GM12872 (cell line): ENCODE measurements at regions not wholly inside any gene's neighbourhood (a gene's known extent, or its start where the extent isn't known, plus 50 kb on each side); places are given as distances from the start of the nearest gene placed in this dataset.

Experiments
- TF ChIP-seq, protein P1 (sequence below): IDR thresholded peaks from 3 replicates; pipeline ENCODE4 v1.5.1; 2011; ENCODE audit warnings: low read depth, mild to moderate bottlenecking, low read length, moderate library complexity; ENCODE audit not compliant: insufficient read depth

GRCh38 chr12:114911196-114911595, 227.2 kb upstream of the TBX3 start:
- TF ChIP-seq, protein P1, sequence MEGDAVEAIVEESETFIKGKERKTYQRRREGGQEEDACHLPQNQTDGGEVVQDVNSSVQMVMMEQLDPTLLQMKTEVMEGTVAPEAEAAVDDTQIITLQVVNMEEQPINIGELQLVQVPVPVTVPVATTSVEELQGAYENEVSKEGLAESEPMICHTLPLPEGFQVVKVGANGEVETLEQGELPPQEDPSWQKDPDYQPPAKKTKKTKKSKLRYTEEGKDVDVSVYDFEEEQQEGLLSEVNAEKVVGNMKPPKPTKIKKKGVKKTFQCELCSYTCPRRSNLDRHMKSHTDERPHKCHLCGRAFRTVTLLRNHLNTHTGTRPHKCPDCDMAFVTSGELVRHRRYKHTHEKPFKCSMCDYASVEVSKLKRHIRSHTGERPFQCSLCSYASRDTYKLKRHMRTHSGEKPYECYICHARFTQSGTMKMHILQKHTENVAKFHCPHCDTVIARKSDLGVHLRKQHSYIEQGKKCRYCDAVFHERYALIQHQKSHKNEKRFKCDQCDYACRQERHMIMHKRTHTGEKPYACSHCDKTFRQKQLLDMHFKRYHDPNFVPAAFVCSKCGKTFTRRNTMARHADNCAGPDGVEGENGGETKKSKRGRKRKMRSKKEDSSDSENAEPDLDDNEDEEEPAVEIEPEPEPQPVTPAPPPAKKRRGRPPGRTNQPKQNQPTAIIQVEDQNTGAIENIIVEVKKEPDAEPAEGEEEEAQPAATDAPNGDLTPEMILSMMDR = no peak

DNA sequence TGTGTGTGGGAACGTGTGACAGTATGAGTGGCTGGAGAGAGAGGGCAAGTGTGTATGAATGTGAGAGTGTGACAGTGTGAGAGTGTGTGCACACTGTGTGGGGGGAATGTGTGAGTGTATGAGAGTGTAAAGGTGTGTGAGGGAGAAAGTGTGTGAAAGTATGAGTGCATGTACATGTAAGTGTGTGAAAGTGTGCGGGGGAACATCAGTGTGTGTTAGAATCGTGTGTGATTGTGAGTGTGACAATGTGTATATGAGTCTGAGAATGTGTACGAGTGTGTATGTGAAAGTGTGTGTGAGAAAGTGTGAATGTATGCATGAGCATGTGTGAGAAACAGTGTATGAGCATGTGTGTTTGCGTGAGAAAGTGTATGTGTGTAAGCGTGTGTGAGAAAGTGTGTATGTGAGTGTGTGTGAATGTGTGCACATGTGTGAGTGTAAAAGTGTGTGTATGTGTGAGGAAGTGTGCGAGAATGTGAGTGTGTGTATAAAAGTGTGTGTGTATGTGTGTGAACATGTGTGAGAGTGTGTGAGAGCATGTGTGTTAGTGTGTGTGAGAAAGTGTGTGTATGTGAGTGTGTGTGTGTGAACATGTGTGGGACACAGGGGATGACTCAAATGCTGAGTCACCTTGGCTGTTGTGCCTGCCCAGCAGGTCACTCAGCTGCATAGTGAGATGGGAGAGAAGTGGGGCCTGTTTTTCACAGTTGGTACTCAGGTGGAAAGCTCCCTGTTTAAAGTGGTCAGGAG, 220.5 kb upstream of the TBX3 start:
- TF ChIP-seq, protein P1 = no peak

DNA sequence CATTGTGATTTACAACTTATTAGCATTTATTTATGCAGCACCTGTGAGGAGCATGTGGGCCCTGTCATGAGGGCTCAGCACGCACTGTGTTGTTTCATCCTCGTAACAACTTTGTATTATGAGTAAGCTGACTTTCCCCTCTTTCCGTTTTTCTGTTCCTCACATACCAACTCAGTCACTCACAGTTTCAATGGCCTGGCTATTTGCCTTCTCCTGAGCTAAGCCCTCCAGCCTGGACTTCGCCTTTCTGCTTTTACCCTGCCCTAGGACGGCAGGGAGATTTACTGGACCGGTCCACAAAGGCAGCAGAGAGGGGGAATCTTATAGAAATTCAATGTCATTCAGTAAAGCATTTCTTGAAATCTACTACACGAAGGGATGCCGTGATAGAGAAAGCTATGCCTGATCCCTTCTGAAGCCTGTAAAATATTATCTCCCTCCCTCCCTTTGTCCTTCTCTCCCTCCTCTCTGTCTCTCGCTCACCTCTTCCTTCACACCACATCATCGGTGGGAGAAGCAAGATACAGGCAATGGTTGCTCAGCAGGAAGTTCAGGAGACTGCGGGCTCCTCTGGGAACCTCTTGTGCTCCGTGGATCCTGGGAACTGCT, 219.2 kb upstream of the TBX3 start:
- TF ChIP-seq, protein P1 = no peak

DNA sequence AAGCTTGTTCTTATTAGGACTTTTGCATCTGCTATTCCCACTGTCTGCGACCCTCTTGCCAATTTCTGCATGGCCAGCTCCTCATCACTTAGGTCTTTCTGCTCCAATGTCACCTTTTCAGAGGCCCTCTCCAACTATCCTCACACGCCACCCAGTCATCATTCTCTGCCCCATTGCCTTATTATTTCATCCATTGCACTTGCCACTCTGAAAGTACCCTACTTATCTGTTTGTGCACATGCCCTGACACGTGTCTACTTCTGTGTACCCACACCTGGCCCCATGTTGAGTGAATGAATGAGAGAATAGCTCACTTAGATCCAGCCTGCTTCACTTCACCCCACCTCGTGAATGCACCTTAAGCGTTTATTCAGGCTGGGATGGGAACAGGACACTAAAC, 218.7 kb upstream of the TBX3 start:
- TF ChIP-seq, protein P1 = no peak

GRCh38 chr12:114901316-114901715, 217.3 kb upstream of the TBX3 start:
- TF ChIP-seq, protein P1 = no peak

DNA sequence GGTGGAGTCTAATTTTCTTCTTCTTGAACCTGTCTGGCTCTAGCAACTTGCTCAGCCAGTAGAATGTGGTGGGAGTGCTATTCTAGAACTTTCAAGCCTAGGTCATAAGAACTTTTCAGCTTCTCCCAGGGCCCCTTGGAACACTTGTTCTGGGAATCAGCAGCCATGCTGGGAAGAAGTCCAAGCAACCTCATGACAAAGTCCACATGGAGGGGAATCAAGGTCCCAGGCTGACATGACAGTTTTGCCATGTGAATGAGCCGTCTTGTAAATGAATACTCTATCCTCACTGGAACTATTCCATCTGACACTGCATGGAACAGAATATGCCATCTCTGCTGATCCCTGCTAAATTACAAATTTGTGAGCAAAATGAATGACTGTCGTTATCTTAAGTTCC, 214.2 kb upstream of the TBX3 start:
- TF ChIP-seq, protein P1 = no peak

DNA sequence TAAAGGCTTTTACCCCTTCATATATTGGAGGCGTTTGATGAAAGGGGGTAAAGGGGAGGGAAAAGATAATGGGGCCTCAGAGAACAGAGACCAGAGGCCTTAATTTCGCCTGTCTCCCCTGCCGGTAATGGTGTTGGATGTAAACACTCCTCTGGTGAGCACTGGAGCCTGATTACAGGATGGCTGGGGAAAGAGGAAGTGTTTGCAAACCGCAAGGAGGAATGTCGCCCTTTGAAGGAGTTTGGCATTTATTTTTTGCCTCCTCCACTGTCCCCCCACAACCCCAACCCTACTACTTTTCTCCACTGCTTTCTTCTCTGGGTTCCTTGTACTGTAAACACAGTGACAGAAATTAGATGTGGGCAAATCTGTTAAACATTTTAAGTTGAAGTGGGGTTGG, 211.9 kb upstream of the TBX3 start:
- TF ChIP-seq, protein P1 = no peak
